HG02642 (cell line): ENCODE measurements at regions not wholly inside any gene's neighbourhood (a gene's known extent, or its start where the extent isn't known, plus 50 kb on each side); places are given as distances from the start of the nearest gene placed in this dataset.
"Not testable (repeated sequence)": the region's sequence is repeated elsewhere in the genome, so short reads cannot be mapped to it uniquely, and the experiment has no call there.

Source experiments
- ATAC-seq: cut with Tn5 transposase; IDR thresholded peaks from one replicate; pipeline ENCODE4 v1.9.1; 2021; ENCODE audit warnings: mild to moderate bottlenecking; ENCODE audit not compliant: unreplicated experiment, poor library complexity

- ATAC-seq, result no peak
Observed at GRCh38 chr14:92223025-92223424, 99.9 kb upstream of the SLC24A4 start.

GRCh38 chr14:92224358-92224954 lies 98.5 kb upstream of the SLC24A4 start:
- no peak for ATAC-seq

- ATAC-seq, result no peak
Observed at GRCh38 chr14:92225731-92226130, 97.2 kb upstream of the SLC24A4 start.

GRCh38 chr14:92226166-92226565 lies 96.8 kb upstream of the SLC24A4 start:
- ATAC-seq, result not testable (repeated sequence)

- ATAC-seq, result no peak
Observed at GRCh38 chr14:92236243-92236900, 86.6 kb upstream of the SLC24A4 start.

GRCh38 chr14:92240658-92241057 lies 82.3 kb upstream of the SLC24A4 start:
- no peak for ATAC-seq

- no peak for ATAC-seq
Observed at GRCh38 chr14:92241966-92242595, 80.9 kb upstream of the SLC24A4 start.

GRCh38 chr14:92244805-92245204 lies 78.2 kb upstream of the SLC24A4 start:
- ATAC-seq, result no peak

- ATAC-seq, result no peak
Observed at GRCh38 chr14:92247341-92247740, 75.6 kb upstream of the SLC24A4 start.

- no peak for ATAC-seq
Observed at GRCh38 chr14:92247947-92248346, 75.0 kb upstream of the SLC24A4 start.

GRCh38 chr14:92248696-92249095 lies 74.3 kb upstream of the SLC24A4 start:
- ATAC-seq, result no peak

GRCh38 chr14:92250366-92250765 lies 72.6 kb upstream of the SLC24A4 start:
- ATAC-seq, result not testable (repeated sequence)

- no peak for ATAC-seq
Observed at GRCh38 chr14:92252323-92252722, 70.6 kb upstream of the SLC24A4 start.

- no peak for ATAC-seq
Observed at GRCh38 chr14:92253381-92253894, 69.5 kb upstream of the SLC24A4 start.

GRCh38 chr14:92254786-92255185 lies 68.2 kb upstream of the SLC24A4 start:
- ATAC-seq, result no peak

- ATAC-seq, result no peak
Observed at GRCh38 chr14:92258934-92259333, 64.0 kb upstream of the SLC24A4 start.

GRCh38 chr14:92259613-92260357 lies 63.2 kb upstream of the SLC24A4 start:
- peak; percentile 81 for ATAC-seq

- no peak for ATAC-seq
Observed at GRCh38 chr14:92263681-92264080, 59.3 kb upstream of the SLC24A4 start.

- no peak for ATAC-seq
Observed at GRCh38 chr14:92264195-92264594, 58.8 kb upstream of the SLC24A4 start.

GRCh38 chr14:92266216-92266615 lies 56.7 kb upstream of the SLC24A4 start:
- no peak for ATAC-seq
